ENCODE measurements at regions not wholly inside any gene's neighbourhood (a gene's known extent, or its start where the extent isn't known, plus 50 kb on each side); places are given as distances from the start of the nearest gene placed in this dataset.

DNA sequence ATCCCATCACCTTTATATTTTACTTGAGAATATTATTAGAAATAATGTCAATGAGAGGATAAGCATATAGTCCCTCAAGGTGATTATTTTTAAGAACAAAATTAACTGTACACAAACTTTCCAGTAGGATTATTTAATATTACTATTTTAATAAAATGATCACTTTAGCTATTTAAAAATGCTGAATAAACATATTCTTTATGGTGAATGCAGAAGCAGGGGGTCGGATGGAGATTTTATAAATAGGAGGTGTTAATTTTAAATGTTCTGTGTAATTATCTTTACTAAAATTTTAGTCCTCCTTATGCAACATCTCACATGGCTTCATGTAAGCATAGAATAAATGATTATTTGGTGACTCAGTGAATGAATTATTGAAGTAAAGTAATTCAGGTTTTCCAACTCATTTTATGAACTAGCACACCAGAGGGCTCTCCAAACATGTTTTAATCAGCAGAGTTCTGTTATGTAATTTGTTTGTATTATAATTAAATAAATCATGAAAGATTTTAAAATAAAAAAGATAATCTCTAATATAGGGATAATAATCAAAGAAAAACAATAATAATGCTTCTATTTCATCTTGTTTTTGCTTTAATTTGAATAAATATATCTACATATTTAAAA, 1635.2 kb downstream of the EFNB2 start:
- TF ChIP-seq, protein P1, sequence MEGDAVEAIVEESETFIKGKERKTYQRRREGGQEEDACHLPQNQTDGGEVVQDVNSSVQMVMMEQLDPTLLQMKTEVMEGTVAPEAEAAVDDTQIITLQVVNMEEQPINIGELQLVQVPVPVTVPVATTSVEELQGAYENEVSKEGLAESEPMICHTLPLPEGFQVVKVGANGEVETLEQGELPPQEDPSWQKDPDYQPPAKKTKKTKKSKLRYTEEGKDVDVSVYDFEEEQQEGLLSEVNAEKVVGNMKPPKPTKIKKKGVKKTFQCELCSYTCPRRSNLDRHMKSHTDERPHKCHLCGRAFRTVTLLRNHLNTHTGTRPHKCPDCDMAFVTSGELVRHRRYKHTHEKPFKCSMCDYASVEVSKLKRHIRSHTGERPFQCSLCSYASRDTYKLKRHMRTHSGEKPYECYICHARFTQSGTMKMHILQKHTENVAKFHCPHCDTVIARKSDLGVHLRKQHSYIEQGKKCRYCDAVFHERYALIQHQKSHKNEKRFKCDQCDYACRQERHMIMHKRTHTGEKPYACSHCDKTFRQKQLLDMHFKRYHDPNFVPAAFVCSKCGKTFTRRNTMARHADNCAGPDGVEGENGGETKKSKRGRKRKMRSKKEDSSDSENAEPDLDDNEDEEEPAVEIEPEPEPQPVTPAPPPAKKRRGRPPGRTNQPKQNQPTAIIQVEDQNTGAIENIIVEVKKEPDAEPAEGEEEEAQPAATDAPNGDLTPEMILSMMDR (IDR thresholded peaks at IDR 0.05) = no peak
- TF ChIP-seq EP300 (IDR thresholded peaks at IDR 0.05) (no peak), POLR2A (IDR thresholded peaks at IDR 0.05) (no peak)

Data from gastroesophageal sphincter (tissue), 3 donors.